DOHH2 (cell line): ENCODE measurements at regions not wholly inside any gene's neighbourhood (a gene's known extent, or its start where the extent isn't known, plus 50 kb on each side); places are given as distances from the start of the nearest gene placed in this dataset.

Experiments used
- H3F3A ChIP-seq: fragments of 200-600 bp; sonication (generic), shearing (Covaris generic); 2 replicates; pipeline ENCODE4 v1.6.0; 2016; ENCODE audit warnings: antibody characterized with exemption, mild to moderate bottlenecking; ENCODE audit not compliant: control insufficient read depth, insufficient read depth
- H3K27ac ChIP-seq: fragments of 200-600 bp; sonication (generic); 2 replicates; pipeline ENCODE4 v1.5.1; 2014; ENCODE audit warnings: low read depth, mild to moderate bottlenecking, low read length, moderate library complexity
- H3K27me3 ChIP-seq: fragments of 200-600 bp; sonication (generic); 2 replicates; pipeline ENCODE4 v1.6.1; 2014; ENCODE audit warnings: mild to moderate bottlenecking, low read length, mixed read lengths; ENCODE audit not compliant: control insufficient read depth
- H3K36me3 ChIP-seq: fragments of 200-600 bp; sonication (generic); 2 replicates; pipeline ENCODE4 v1.6.1; 2014; ENCODE audit warnings: mild to moderate bottlenecking, low read length, moderate library complexity, mixed read lengths; ENCODE audit not compliant: control insufficient read depth
- H3K4me1 ChIP-seq: fragments of 200-600 bp; sonication (generic); 2 replicates; pipeline ENCODE4 v1.6.1; 2014; ENCODE audit warnings: mild to moderate bottlenecking, low read length, mixed read lengths; ENCODE audit not compliant: control insufficient read depth
- H3K4me2 ChIP-seq: fragments of 200-600 bp; sonication (generic); 2 replicates; pipeline ENCODE4 v1.6.0; 2014; ENCODE audit warnings: mild to moderate bottlenecking, low read length, moderate library complexity
- H3K4me3 ChIP-seq: fragments of 200-600 bp; sonication (generic); 2 replicates; pipeline ENCODE4 v1.5.1; 2014; ENCODE audit warnings: mild to moderate bottlenecking, low read length, mixed read lengths
- H3K79me2 ChIP-seq: fragments of 200-600 bp; sonication (generic); 2 replicates; pipeline ENCODE4 v1.6.1; 2014; ENCODE audit warnings: mild to moderate bottlenecking, low read length, mixed read lengths; ENCODE audit not compliant: control insufficient read depth
- H3K9me2 ChIP-seq: fragments of 200-600 bp; sonication (generic); replicated peaks from 2 replicates; pipeline ENCODE4 v1.6.1; 2014; ENCODE audit warnings: mild to moderate bottlenecking, low read length, mixed read lengths; ENCODE audit not compliant: control insufficient read depth
- H3K9me3 ChIP-seq: fragments of 200-600 bp; sonication (generic); 2 replicates; pipeline ENCODE4 v1.6.1; 2014; ENCODE audit warnings: antibody characterized with exemption, low read length, mixed read lengths; ENCODE audit not compliant: control insufficient read depth, insufficient read depth
- H4K20me1 ChIP-seq: fragments of 200-600 bp; sonication (generic); 2 replicates; pipeline ENCODE4 v1.6.0; 2014; ENCODE audit warnings: low read depth, mild to moderate bottlenecking, antibody characterized with exemption, low read length, moderate library complexity; ENCODE audit not compliant: control insufficient read depth, insufficient read depth
- CTCF ChIP-seq: fragments of 200-600 bp; sonication (generic); IDR thresholded peaks from one replicate; pipeline ENCODE4 v1.5.1; 2014; ENCODE audit warnings: antibody characterized with exemption, mild to moderate bottlenecking, low read depth, low read length; ENCODE audit not compliant: poor library complexity, severe bottlenecking
- EZH2phosphoT487 ChIP-seq: fragments of 200-600 bp; sonication (generic); IDR thresholded peaks from 2 replicates; pipeline ENCODE4 v1.6.1; 2017; ENCODE audit warnings: borderline replicate concordance, mild to moderate bottlenecking, antibody characterized with exemption, low read length, moderate library complexity, mixed read lengths

GRCh38 chr4:162793004-162793403 lies 373.7 kb downstream of the NAF1 start:
- Histone ChIP-seq H3K4me2 (no peak overlapping the region), H3K36me3 (no peaks in the 10 kb centered on the region), H3K9me3 (no peaks in the 10 kb centered on the region), H3K79me2 (no peaks in the 10 kb centered on the region), H3K4me3 (no peak overlapping the region), H3K27ac (no peak overlapping the region), H3F3A (no peaks in the 10 kb centered on the region), H3K4me1 (no peaks in the 10 kb centered on the region), H4K20me1 (no peaks in the 10 kb centered on the region), H3K9me2 (no peaks in the 10 kb centered on the region), H3K27me3 (no peaks in the 10 kb centered on the region)
- no peak for TF ChIP-seq EZH2phosphoT487
- no peak for TF ChIP-seq CTCF

GRCh38 chr4:162791226-162791625 lies 375.5 kb downstream of the NAF1 start:
- H3K79me2 ChIP-seq: no peaks in the 10 kb centered on the region
- H3K9me3 ChIP-seq: no peaks in the 10 kb centered on the region
- no peaks in the 10 kb centered on the region for H3K4me1 ChIP-seq
- H3K4me2 ChIP-seq: no peak overlapping the region
- H3K27ac ChIP-seq: no peak overlapping the region
- H3F3A ChIP-seq: no peaks in the 10 kb centered on the region
- no peaks in the 10 kb centered on the region for H4K20me1 ChIP-seq
- no peaks in the 10 kb centered on the region for H3K9me2 ChIP-seq
- no peaks in the 10 kb centered on the region for H3K27me3 ChIP-seq
- H3K4me3 ChIP-seq: no peak overlapping the region
- no peak for TF ChIP-seq CTCF
- no peak for TF ChIP-seq EZH2phosphoT487
- no peaks in the 10 kb centered on the region for H3K36me3 ChIP-seq

GRCh38 chr4:162787120-162787519 lies 379.6 kb downstream of the NAF1 start:
- no peaks in the 10 kb centered on the region for H3F3A ChIP-seq
- no peaks in the 10 kb centered on the region for H3K36me3 ChIP-seq
- no peaks in the 10 kb centered on the region for H3K4me1 ChIP-seq
- H3K27me3 ChIP-seq: no peaks in the 10 kb centered on the region
- TF ChIP-seq CTCF: no peak
- TF ChIP-seq EZH2phosphoT487: no peak
- no peaks in the 10 kb centered on the region for H4K20me1 ChIP-seq
- H3K4me3 ChIP-seq: no peak overlapping the region
- no peaks in the 10 kb centered on the region for H3K9me2 ChIP-seq
- no peak overlapping the region for H3K4me2 ChIP-seq
- no peaks in the 10 kb centered on the region for H3K9me3 ChIP-seq
- H3K79me2 ChIP-seq: no peaks in the 10 kb centered on the region
- no peak overlapping the region for H3K27ac ChIP-seq
